Endodermal cell (in vitro differentiated cells): ENCODE measurements at regions not wholly inside any gene's neighbourhood (a gene's known extent, or its start where the extent isn't known, plus 50 kb on each side); places are given as distances from the start of the nearest gene placed in this dataset.
"Not testable (repeated sequence)": the region's sequence is repeated elsewhere in the genome, so short reads cannot be mapped to it uniquely, and the experiment has no call there.

Experiments used
- DNase-seq: peaks from one replicate; pipeline ENCODE4 v3.0.0-alpha.2; 2017
- H3K27ac ChIP-seq: 2 replicates; pipeline ENCODE4 v1.5.1; 2013; ENCODE audit warnings: mild to moderate bottlenecking, low read depth, low read length, moderate library complexity
- H3K27me3 ChIP-seq: 2 replicates; pipeline ENCODE4 v1.6.1; 2013; ENCODE audit warnings: mild to moderate bottlenecking, low read length, moderate library complexity; ENCODE audit not compliant: insufficient read depth, control insufficient read depth, poor library complexity, severe bottlenecking
- H3K36me3 ChIP-seq: 2 replicates; pipeline ENCODE4 v1.7.0; 2013; ENCODE audit warnings: mild to moderate bottlenecking, low read length, moderate library complexity; ENCODE audit not compliant: control insufficient read depth, insufficient read depth
- H3K4me1 ChIP-seq: one replicate; pipeline ENCODE4 v1.7.0; 2013; ENCODE audit warnings: low read length; ENCODE audit not compliant: control insufficient read depth, insufficient read depth
- H3K4me3 ChIP-seq: 2 replicates; pipeline ENCODE4 v1.5.1; 2013; ENCODE audit warnings: mild to moderate bottlenecking, low read length, moderate library complexity
- H3K9ac ChIP-seq: 2 replicates; pipeline ENCODE4 v1.6.1; 2013; ENCODE audit warnings: mild to moderate bottlenecking, low read length, moderate library complexity; ENCODE audit not compliant: poor library complexity, severe bottlenecking; ENCODE audit errors: extremely low read depth
- H3K9me3 ChIP-seq: 2 replicates; pipeline ENCODE4 v1.6.1; 2013; ENCODE audit warnings: mild to moderate bottlenecking, low read length, moderate library complexity; ENCODE audit not compliant: control insufficient read depth
- H3K27ac Mint-ChIP-seq: 2 replicates; pipeline ENCODE4 v1.8.0; 2020; ENCODE audit warnings: mixed read lengths
- H3K27me3 Mint-ChIP-seq: 2 replicates; pipeline ENCODE4 v1.8.0; 2021; ENCODE audit warnings: mild to moderate bottlenecking, mixed read lengths; ENCODE audit not compliant: insufficient read depth
- H3K36me3 Mint-ChIP-seq: 2 replicates; pipeline ENCODE4 v1.8.0; 2020; ENCODE audit warnings: low read depth, mixed read lengths
- H3K4me1 Mint-ChIP-seq: 2 replicates; pipeline ENCODE4 v1.8.0; 2020; ENCODE audit warnings: mixed read lengths
- H3K4me3 Mint-ChIP-seq: 2 replicates; pipeline ENCODE4 v1.8.0; 2020; ENCODE audit warnings: mild to moderate bottlenecking, moderate library complexity, mixed read lengths
- H3K9me3 Mint-ChIP-seq: 2 replicates; pipeline ENCODE4 v1.8.0; 2020; ENCODE audit warnings: mild to moderate bottlenecking, mixed read lengths
- WGBS, 2 experiments: methylation state at CpG; one replicate each; pipeline versions ENCODE4 v1.1.5 to v1.1.7; 2013; ENCODE audit warnings: missing lambda C conversion rate in 2 of 2, mixed read lengths in 1 of 2; ENCODE audit not compliant: insufficient coverage in 1 of 2, insufficient read length in 1 of 2; 5-methylcytosine and 5-hydroxymethylcytosine counted together
- TF ChIP-seq, protein P1 (sequence below): fragments of 200-600 bp; sonication (generic); conservative IDR thresholded peaks from 2 replicates; pipeline ENCODE4 v1.5.0; 2021; ENCODE audit warnings: antibody characterized with exemption, mild to moderate bottlenecking

DNA sequence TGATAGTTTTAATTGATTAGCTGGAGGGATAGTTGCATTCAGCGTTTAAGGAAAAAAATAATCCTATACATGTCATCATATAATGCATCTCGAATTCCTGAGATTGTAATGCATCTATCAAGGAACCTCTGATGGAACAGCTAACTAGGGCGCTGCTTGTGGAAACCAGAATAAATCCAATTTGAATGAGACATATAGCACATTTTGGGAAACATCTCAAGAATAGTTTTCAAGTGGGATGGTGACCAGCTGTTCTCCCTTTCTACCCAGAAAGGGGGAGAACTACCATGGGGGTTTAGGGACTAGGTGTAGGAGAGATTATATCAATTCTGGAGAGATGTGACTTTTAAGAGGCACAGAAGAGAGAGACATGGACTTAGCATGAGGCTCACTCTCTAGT is 319.3 kb upstream of the BRINP1 start:
- no peaks in the 10 kb centered on the region for H3K36me3 ChIP-seq
- peaks cover 12% of the 10 kb centered on the region for H3K27me3 Mint-ChIP-seq
- no peaks in the 10 kb centered on the region for H3K4me1 ChIP-seq
- no peak overlapping the region for H3K9ac ChIP-seq
- no peaks in the 10 kb centered on the region for H3K36me3 Mint-ChIP-seq
- H3K9me3 ChIP-seq = no peaks in the 10 kb centered on the region
- TF ChIP-seq, protein P1, sequence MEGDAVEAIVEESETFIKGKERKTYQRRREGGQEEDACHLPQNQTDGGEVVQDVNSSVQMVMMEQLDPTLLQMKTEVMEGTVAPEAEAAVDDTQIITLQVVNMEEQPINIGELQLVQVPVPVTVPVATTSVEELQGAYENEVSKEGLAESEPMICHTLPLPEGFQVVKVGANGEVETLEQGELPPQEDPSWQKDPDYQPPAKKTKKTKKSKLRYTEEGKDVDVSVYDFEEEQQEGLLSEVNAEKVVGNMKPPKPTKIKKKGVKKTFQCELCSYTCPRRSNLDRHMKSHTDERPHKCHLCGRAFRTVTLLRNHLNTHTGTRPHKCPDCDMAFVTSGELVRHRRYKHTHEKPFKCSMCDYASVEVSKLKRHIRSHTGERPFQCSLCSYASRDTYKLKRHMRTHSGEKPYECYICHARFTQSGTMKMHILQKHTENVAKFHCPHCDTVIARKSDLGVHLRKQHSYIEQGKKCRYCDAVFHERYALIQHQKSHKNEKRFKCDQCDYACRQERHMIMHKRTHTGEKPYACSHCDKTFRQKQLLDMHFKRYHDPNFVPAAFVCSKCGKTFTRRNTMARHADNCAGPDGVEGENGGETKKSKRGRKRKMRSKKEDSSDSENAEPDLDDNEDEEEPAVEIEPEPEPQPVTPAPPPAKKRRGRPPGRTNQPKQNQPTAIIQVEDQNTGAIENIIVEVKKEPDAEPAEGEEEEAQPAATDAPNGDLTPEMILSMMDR = no peak
- no peak overlapping the region for H3K27ac Mint-ChIP-seq
- no peak overlapping the region for H3K27ac ChIP-seq
- WGBS, 2 experiments = 81 to 86% methylated on average over 3 of the region's 3 CpGs
- H3K9me3 Mint-ChIP-seq = no peaks in the 10 kb centered on the region
- no peak overlapping the region for H3K4me3 Mint-ChIP-seq
- H3K27me3 ChIP-seq = peaks cover 16% of the 10 kb centered on the region
- DNase-seq = no peak
- no peak overlapping the region for H3K4me3 ChIP-seq
- H3K4me1 Mint-ChIP-seq = no peaks in the 10 kb centered on the region

DNA sequence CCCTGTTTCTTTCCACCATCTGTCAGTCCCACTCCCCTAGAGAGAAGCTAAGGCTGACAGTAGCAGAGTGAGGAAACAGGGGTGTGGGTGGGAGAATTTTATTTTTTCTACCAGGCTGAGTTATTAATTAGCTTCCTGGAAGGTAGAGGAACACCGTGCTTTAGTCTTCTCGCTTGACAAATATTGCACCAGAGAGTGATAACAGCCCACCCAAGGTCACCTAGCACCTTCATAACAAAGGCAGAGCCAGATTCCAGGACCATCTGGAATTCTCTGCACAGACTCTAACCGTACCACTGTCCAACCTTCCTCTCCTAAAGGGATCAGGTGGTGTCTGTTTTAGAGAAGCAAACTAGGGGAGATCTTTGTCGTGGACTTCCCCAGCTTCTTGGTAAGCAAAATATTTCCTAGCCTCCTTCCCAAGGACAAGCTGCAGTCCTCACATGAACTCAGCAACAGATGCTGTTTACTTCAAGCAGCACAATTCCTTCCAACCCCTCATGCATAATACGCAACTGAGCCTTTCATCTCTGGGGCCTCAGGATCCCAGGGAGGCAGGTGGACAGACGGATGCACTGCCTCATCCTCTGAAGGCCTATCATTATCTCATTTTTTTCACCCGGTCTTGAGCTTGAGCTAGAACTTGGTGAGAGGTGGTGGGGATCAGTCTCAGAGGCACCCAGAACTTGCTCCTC is 308.7 kb upstream of the BRINP1 start:
- no peak overlapping the region for H3K9ac ChIP-seq
- H3K36me3 ChIP-seq = no peaks in the 10 kb centered on the region
- H3K36me3 Mint-ChIP-seq = no peaks in the 10 kb centered on the region
- no peak overlapping the region for H3K27ac ChIP-seq
- H3K9me3 ChIP-seq = no peaks in the 10 kb centered on the region
- TF ChIP-seq, protein P1 = no peak
- no peak overlapping the region for H3K4me3 ChIP-seq
- H3K27ac Mint-ChIP-seq = no peak overlapping the region
- peaks cover 9% of the 10 kb centered on the region for H3K4me1 ChIP-seq
- H3K4me1 Mint-ChIP-seq = peaks cover 30% of the 10 kb centered on the region
- no peak overlapping the region for H3K4me3 Mint-ChIP-seq
- H3K27me3 ChIP-seq = no peaks in the 10 kb centered on the region
- H3K9me3 Mint-ChIP-seq = no peaks in the 10 kb centered on the region
- WGBS, 2 experiments = 95 to 97% methylated on average over 5 to 7 of the region's 7 CpGs
- no peaks in the 10 kb centered on the region for H3K27me3 Mint-ChIP-seq
- DNase-seq = no peak

DNA sequence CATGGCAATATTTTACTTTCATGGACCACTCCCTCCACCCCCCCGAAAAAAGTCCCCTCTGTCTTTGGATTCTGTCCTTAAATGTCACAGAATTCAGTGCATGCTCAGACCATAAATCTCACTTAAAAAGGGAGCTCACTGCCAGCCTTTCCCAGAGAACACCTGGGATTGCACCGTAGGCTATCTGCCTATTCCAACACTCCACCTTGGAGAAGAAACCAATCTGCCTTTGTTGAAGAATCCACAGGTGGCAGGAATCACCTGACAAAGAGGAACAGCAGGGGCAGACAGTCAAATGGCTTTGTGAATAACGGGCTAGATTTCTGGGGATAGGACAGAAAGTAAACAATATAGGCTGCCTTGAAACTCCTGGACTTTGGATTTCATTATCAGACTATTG is 306.7 kb upstream of the BRINP1 start:
- Mint-ChIP-seq H3K9me3 (no peaks in the 10 kb centered on the region), H3K27me3 (no peaks in the 10 kb centered on the region), H3K4me3 (no peak overlapping the region), H3K4me1 (peaks cover 34% of the 10 kb centered on the region), H3K27ac (no peak overlapping the region), H3K36me3 (no peaks in the 10 kb centered on the region)
- Histone ChIP-seq H3K4me3 (no peak overlapping the region), H3K36me3 (no peaks in the 10 kb centered on the region), H3K9ac (no peak overlapping the region), H3K27me3 (no peaks in the 10 kb centered on the region), H3K27ac (no peak overlapping the region), H3K9me3 (no peaks in the 10 kb centered on the region), H3K4me1 (peaks cover 9% of the 10 kb centered on the region)
- peak; percentile 79 for DNase-seq
- 42 to 79% methylated on average over 2 to 3 of the region's 3 CpGs for WGBS, 2 experiments
- TF ChIP-seq, protein P1 = no peak

DNA sequence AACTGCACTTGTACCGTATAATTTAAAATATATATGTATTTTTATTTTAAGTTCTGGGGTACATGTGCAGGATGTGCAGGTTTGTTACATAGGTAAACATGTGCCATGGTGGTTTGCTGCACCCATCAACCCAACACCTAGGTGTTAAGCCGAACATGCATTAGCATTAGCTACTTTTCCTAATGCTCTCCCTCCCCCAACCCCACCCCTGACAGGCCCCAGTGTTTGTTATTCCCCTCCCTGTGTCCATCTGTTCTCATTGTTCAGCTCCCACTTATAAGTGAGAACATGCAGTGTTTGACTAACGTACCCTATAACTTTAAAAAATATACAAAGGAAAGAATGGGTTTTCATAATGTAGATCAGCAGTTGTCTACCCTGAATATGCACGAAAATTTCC is 303.5 kb upstream of the BRINP1 start:
- H3K9me3 Mint-ChIP-seq, H3K4me3 ChIP-seq, H3K27me3 ChIP-seq, H3K4me3 Mint-ChIP-seq, H3K4me1 ChIP-seq, H3K36me3 ChIP-seq, H3K27ac Mint-ChIP-seq, H3K9me3 ChIP-seq, H3K27ac ChIP-seq, H3K36me3 Mint-ChIP-seq, H3K27me3 Mint-ChIP-seq, H3K9ac ChIP-seq, DNase-seq: not testable (repeated sequence)
- H3K4me1 Mint-ChIP-seq = peaks cover 45% of the 10 kb centered on the region
- 90 to 94% methylated on average over 1 to 3 of the region's 4 CpGs for WGBS, 2 experiments
